ENCODE measurements at regions not wholly inside any gene's neighbourhood (a gene's known extent, or its start where the extent isn't known, plus 50 kb on each side); places are given as distances from the start of the nearest gene placed in this dataset.

DNA sequence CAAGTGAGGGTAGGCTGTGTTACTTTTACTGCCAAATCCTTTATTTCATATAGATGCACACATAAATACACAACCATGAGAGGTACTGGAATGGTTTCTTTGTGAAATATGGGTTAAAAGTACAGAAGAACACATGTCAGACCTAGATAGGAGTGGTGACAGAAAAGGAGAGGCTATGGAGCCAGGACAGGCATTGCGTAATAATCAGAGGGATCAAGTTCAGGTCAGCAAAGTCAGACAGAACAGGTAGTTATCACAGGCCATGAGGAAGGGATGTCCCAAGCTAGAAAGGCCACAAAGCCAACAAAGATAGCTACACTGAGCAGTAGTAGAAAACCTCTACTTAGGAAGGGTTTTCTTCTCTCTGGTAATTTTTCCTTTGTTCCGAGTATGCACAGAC is 272.6 kb downstream of the KCNN2 start:
- H3K4me2 ChIP-seq (ENCODE audit: insufficient read depth in 1 of 2, low read depth in 2 of 2, low read length in 2 of 2), result no peak overlapping the region
- ChIA-PET POLR2A (ENCODE audit: partially characterized antibody) (no interaction called here), CTCF (ENCODE audit: partially characterized antibody) (no interaction called here)
- no peak overlapping the region for H2BK5ac ChIP-seq (ENCODE audit: low read depth, low read length)
- no peak overlapping the region for H3K56ac ChIP-seq (replicated peaks; ENCODE audit: insufficient read length, low read depth, low read length)
- no peaks in the 10 kb centered on the region for H3K36me3 ChIP-seq (ENCODE audit: control insufficient read depth in 2 of 4, insufficient read depth in 4 of 4, low read length in 3 of 4)
- no peak overlapping the region for H2BK12ac ChIP-seq (ENCODE audit: low read depth, low read length)
- no peak overlapping the region for H2BK120ac ChIP-seq (replicated peaks; ENCODE audit: low read depth, low read length)
- H3K23ac ChIP-seq (ENCODE audit: insufficient read length), result no peak overlapping the region
- H3K27me3 ChIP-seq (replicated peaks in 1 of 4; ENCODE audit: control insufficient read depth in 3 of 4, extremely low read depth in 1 of 4, insufficient read depth in 3 of 4, low read length in 3 of 4), result no peaks in the 10 kb centered on the region
- no peak overlapping the region for H3K14ac ChIP-seq (ENCODE audit: insufficient read length)
- no peaks in the 10 kb centered on the region for H3K4me1 ChIP-seq (replicated peaks in 1 of 4; ENCODE audit: control insufficient read depth in 3 of 4, insufficient read depth in 4 of 4, low read length in 3 of 4)
- no peak overlapping the region for H2AFZ ChIP-seq (ENCODE audit: low read length)
- no peak overlapping the region for H4K8ac ChIP-seq (ENCODE audit: extremely low read depth, insufficient read depth, low read length)
- H3K27ac ChIP-seq (ENCODE audit: low read depth, low read length), result no peak overlapping the region
- DNase-seq (ENCODE audit: low read depth in 1 of 2, low spot score in 2 of 2) (no peak), FAIRE-seq (no peak)
- no peak overlapping the region for H3K4me3 ChIP-seq (ENCODE audit: extremely low read depth in 1 of 4, insufficient read depth in 2 of 4, low read depth in 3 of 4, low read length in 4 of 4)
- H3K23me2 ChIP-seq (ENCODE audit: low read depth, low read length), result no peaks in the 10 kb centered on the region
- H4K5ac ChIP-seq (ENCODE audit: insufficient read length, low read depth, low read length), result no peak overlapping the region
- no peaks in the 10 kb centered on the region for H3K79me2 ChIP-seq (ENCODE audit: control insufficient read depth in 1 of 2, insufficient read depth in 2 of 2, low read length in 2 of 2)
- TF ChIP-seq CEBPB (IDR thresholded peaks at IDR 0.05; ENCODE audit: low read depth, low read length) (peak; percentile 94), POLR2AphosphoS5 (IDR thresholded peaks at IDR 0.05; ENCODE audit: low read depth, low read length) (no peak), CHD2 (IDR thresholded peaks at IDR 0.05; ENCODE audit: low read length) (no peak), HDAC6 (IDR thresholded peaks at IDR 0.05; ENCODE audit: low read depth, low read length) (no peak), PHF8 (conservative IDR thresholded peaks at IDR 0.05; ENCODE audit: low read depth, low read length) (no peak)
- H3K9ac ChIP-seq (replicated peaks in 1 of 4; ENCODE audit: extremely low read depth in 1 of 4, low read depth in 3 of 4, low read length in 3 of 4), result no peak overlapping the region
- H3K18ac ChIP-seq (ENCODE audit: extremely low read depth, low read length), result no peak overlapping the region
- no peak overlapping the region for H2BK15ac ChIP-seq (ENCODE audit: low read length)
- H2BK20ac ChIP-seq (ENCODE audit: low read length), result no peak overlapping the region
- 100% methylated on average over 2 of the region's 2 CpGs; no CpG with 5 or more reads in 1 of the 2 experiments for WGBS, 2 experiments (ENCODE audit: extremely low coverage in 1 of 2, insufficient coverage in 1 of 2, insufficient read length in 1 of 2, insufficient replicate concordance in 2 of 2, low coverage in 1 of 2, low lambda C conversion rate in 2 of 2, missing lambda C conversion rate in 1 of 2)
- H3K9me3 ChIP-seq (ENCODE audit: insufficient read depth in 2 of 2, low read depth in 1 of 2, low read length in 1 of 2), result no peaks in the 10 kb centered on the region
- no peak overlapping the region for H2AK5ac ChIP-seq (ENCODE audit: low read depth, low read length)
- no peak overlapping the region for H4K91ac ChIP-seq (replicated peaks; ENCODE audit: insufficient read length, low read length)
- H4K20me1 ChIP-seq (replicated peaks in 1 of 2; ENCODE audit: control insufficient read depth in 1 of 2, insufficient read depth in 2 of 2, low read length in 2 of 2), result no peaks in the 10 kb centered on the region
- no peaks in the 10 kb centered on the region for H3K79me1 ChIP-seq (ENCODE audit: low read depth, low read length)
- H3K4ac ChIP-seq (replicated peaks; ENCODE audit: insufficient read length, low read depth, low read length), result no peak overlapping the region

All from H1 (cell line).